MM.1S (cell line): ENCODE measurements at regions not wholly inside any gene's neighbourhood (a gene's known extent, or its start where the extent isn't known, plus 50 kb on each side); places are given as distances from the start of the nearest gene placed in this dataset.

Experiments used
- EZH2 ChIP-seq: fragments of 300-600 bp; sonication (generic); optimal IDR thresholded peaks from 2 replicates; pipeline ENCODE3; 2017; ENCODE audit warnings: low read depth, mild to moderate bottlenecking, antibody characterized with exemption, low read length, mixed read lengths
- TF ChIP-seq, protein P1 (sequence below): fragments of 300-600 bp; sonication (generic); IDR thresholded peaks from 2 replicates; pipeline ENCODE4 v1.5.1; 2016; ENCODE audit warnings: antibody characterized with exemption, low read length, mixed read lengths

DNA sequence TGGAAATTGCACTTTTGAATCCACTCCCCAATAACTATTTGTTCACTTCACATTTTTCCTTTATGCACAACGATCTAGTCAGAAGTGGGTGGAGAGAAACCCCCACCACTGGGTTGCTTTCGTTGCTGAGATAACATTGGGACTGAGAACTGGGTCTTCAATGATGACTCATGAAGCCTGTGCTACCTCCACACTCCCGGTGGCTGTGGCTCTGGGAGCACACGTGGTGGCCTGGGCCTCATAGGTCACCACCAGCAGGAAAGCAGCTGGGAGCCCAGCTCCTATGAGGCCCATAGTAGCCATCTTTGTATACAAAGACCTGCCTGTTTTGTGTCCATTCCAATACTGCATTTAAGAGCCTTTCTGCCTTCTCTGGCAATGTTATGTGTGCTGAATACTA lies 178.0 kb upstream of the SASH1 start:
- TF ChIP-seq, protein P1, sequence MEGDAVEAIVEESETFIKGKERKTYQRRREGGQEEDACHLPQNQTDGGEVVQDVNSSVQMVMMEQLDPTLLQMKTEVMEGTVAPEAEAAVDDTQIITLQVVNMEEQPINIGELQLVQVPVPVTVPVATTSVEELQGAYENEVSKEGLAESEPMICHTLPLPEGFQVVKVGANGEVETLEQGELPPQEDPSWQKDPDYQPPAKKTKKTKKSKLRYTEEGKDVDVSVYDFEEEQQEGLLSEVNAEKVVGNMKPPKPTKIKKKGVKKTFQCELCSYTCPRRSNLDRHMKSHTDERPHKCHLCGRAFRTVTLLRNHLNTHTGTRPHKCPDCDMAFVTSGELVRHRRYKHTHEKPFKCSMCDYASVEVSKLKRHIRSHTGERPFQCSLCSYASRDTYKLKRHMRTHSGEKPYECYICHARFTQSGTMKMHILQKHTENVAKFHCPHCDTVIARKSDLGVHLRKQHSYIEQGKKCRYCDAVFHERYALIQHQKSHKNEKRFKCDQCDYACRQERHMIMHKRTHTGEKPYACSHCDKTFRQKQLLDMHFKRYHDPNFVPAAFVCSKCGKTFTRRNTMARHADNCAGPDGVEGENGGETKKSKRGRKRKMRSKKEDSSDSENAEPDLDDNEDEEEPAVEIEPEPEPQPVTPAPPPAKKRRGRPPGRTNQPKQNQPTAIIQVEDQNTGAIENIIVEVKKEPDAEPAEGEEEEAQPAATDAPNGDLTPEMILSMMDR, result no peak
- TF ChIP-seq EZH2, result no peak
